NCI-H82 (cell line): ENCODE measurements at regions not wholly inside any gene's neighbourhood (a gene's known extent, or its start where the extent isn't known, plus 50 kb on each side); places are given as distances from the start of the nearest gene placed in this dataset.

Experiments
- DNase-seq: peaks from one replicate; lab custom pipeline; 2025; lab: John Stamatoyannopoulos, UW

GRCh38 chr12:73220951-73221350 is 948.8 kb downstream of the TRHDE start:
- no peak for DNase-seq

DNA sequence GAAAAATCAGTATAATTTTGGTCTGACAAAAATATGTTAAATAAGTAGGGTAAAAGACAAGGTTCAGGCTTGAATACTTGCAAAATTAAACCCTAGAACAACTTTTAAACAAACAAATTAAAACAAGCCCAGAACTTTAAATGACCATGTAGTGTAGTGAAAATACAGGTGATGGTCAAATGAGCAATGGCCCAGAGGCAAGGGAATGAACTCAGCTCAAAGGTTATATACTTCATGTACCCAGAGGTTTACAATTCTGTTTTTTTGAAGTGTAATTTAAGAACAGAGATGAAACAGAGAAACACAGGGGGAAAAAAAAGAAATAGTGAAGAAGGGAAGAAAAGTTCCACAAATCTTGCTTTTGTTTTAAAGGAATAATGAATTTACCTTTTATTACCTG is 949.2 kb downstream of the TRHDE start:
- no peak for DNase-seq

DNA sequence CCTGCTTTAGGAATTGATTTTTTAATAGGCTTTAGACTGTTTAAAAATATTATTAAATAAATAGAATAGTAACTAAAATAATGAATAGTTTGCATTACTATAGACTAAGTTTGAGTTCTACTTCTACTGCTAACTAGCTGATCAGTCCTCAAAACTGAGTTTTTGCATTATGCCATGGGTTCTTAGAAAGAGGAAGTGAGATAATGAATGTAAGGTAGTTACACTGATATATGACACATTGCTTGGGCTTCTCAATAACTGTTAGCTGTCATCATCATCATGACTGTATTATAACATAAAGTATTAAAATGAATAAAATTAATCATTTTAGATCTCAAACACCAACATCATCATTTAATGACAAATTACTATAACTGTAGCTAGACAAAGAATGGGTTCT is 949.7 kb downstream of the TRHDE start:
- DNase-seq: no peak

DNA sequence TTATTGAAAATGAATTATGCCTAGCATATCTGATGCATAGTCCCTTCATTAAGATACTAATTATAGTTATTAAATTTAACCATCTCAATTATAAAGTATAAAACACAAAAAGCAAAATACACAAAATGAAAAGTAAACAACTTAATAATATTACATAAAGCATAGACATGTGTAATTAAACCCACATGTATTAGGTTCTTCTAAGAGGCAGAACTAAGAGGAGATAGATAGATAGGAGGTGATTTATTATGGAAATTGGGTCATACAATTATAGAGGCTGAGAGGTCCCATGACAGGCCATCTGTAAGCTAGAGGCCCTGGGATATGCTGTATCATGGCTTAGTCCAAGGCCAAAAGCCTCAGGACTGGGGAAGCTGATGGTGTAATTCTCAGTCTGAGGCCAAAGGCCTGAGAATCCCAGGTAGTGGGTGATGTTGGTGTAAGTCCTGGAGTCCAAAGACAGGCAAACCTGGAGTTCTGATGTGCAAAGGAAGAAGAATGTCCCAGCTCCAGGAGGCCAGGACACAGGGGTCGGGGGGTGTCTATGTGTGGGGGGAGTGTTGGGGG is 953.3 kb downstream of the TRHDE start:
- DNase-seq: peak; percentile 10

GRCh38 chr12:73225941-73226340 is 953.8 kb downstream of the TRHDE start:
- DNase-seq: no peak

- DNase-seq: no peak
Observed at GRCh38 chr12:73226593-73226992, 954.4 kb downstream of the TRHDE start.

- peak; percentile 75 for DNase-seq
Observed at GRCh38 chr12:73228828-73229227, 956.7 kb downstream of the TRHDE start.

- no peak for DNase-seq
Observed at GRCh38 chr12:73235387-73235786, 963.2 kb downstream of the TRHDE start.

GRCh38 chr12:73240110-73240509 is 967.9 kb downstream of the TRHDE start:
- no peak for DNase-seq

DNA sequence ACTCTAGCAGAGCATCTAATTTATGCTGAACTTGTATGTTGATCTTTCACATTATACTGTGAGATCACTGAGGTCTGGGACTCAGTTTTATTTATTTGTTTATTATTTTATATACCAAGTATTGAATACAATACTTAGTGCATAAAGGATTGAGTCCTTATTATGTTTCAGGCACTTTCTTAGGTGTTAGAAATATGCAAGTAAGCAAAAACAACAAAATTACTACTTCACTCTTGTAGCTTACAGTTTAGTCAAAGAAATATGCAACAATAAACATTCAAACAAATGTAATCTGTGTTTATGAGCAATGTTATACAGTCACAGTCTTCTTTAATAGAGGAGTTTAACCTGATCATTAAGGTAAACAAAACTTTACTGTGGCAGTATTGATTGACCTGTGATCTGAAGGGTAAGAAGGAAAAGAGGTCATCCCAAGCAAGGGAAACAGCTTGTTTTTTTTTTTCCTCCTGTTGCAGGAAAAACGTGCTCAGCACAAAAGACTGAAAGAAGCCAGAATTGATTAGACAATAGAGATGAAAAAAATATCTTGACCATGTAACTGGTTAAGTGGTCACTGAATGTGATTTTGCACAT is 990.7 kb downstream of the TRHDE start:
- no peak for DNase-seq

DNA sequence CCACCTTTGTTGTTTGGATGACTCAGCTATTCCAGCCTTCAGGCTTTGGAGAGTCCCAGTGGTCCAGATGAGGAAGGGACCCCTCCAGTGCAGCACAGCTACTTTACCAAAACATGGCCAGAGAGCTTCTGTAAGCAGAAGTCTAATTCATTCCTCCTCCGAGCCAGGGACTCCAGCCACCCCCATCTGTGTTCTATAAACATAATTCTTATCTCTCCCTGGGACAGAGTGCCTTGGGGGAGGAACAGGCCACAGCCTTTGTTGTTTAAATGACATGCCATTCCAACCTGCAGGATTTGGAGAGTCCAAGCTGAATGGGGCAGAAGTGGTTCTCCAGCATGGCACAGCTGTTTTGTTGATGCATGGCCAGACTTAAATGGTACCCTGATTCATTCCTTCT is 994.0 kb downstream of the TRHDE start:
- DNase-seq: no peak

- no peak for DNase-seq
Observed at GRCh38 chr12:73274976-73275375, 1002.8 kb downstream of the TRHDE start.

DNA sequence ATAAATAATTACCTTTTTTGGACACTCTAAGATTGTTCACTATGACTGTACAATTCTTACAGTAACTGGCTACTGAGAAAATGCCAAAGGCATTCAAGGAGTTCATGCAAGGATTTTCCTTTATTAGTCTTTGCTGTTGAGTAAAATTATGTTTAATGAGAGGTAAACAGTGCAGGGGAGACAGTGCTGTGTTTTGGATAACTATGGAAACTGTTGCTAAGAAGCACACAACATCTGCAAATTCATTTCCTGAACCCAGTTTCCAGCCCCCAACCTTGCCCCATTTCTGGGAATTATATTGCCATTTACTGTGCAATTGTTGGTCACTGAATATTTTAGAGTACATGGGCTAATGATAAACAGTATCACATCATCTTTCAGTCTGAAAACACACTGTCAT is 1005.8 kb downstream of the TRHDE start:
- DNase-seq: no peak

DNA sequence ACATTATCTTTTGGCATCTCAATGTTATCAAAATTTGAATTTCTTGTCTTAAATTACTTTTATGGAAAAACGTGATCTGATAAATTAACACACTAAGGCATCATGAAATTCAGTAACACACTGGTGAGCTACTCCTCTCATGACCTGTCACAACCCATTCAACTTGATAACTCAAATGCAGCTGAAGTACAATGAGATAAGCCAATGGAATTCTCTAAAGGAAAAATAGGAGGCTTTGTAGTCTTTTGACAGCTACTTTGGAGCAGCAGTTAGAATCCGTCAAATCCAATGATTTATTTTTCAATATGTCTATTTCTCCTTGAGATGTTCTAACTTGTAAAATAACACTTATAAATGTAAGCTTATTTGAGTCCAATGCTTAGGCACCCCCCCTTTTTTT is 1029.4 kb downstream of the TRHDE start:
- no peak for DNase-seq

- DNase-seq: no peak
Observed at GRCh38 chr12:73307260-73307659, 1035.1 kb downstream of the TRHDE start.

- peak; percentile 42 for DNase-seq
Observed at GRCh38 chr12:73308079-73308478, 1035.9 kb downstream of the TRHDE start.

- no peak for DNase-seq
Observed at GRCh38 chr12:73308747-73309146, 1036.6 kb downstream of the TRHDE start.

DNA sequence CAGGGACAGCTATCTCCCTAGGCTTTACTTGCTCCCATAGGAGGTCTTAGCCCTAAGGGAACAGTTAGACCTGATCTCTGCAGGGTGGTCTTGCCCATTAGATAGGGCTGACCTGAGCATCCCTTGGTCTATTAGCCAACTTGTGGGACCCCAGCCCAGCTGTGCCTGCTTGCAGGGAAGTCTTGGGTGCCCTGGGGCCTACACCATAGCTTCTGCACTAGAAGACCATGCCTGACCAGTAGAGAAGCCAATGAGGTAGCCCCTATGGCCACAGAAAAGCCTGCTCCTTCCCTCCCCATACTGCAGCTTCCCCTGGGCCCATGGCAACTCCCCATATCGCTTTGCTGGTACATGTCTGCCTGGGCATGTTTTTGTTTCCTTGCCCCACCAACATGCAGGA is 1049.1 kb downstream of the TRHDE start:
- DNase-seq: no peak

DNA sequence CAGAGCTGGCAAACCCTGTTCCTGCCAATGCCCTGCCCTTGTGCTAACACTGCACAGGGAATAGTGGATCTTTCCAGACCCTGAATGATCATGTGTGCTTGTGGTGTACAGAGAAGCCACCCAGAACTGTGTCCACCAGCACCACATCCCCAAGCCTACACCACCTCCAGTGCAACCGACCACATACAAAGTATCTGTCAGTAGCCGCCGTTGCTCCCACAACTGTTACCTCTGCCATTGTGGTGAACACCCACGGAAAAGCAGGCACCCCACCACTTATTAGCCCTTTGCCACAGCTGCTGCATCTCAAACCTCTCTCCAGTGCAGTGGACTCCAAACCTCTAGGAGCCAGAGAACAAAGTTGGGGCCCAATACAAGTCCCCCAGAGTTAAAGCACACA is 1049.6 kb downstream of the TRHDE start:
- no peak for DNase-seq

- DNase-seq: no peak
Observed at GRCh38 chr12:73330584-73331351, 1058.6 kb downstream of the TRHDE start.

- no peak for DNase-seq
Observed at GRCh38 chr12:73341559-73342247, 1069.5 kb downstream of the TRHDE start.

DNA sequence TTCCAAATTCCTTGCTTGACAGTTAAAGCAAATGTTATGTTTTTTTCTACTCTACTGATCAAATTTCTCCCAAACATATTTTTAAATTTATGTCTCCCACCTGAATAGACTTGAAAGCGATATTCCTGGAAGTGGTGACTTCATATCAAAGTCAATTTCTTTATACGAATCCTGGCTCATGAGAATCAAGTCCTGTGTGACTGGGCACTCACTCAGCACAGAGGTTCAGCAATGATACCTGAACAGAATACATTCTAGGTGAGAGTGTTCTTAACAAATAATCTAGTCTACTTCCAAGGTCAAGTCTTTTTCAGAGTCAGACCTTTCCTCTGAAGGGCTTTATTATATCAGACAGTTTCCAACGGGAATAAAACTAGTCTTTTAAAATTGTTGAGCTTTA is 1070.6 kb downstream of the TRHDE start:
- DNase-seq: no peak

DNA sequence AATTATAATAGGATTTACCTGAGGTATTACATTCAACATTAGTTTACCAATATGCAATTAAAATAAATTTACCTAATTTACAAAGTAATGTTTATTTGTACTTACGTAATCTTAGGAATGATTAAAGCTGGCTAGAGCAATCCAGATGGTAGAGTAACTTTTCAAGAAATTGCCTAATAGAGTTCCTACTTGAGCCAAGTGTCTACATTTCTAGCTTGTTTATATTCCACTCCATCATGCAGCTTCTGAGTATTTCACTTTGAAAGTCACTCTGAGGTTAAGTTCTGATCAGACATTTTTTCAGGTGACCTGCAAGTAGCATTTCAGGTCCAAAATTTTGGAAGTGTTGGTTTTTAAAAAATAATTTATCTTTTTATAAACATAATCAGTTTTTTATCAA is 1080.7 kb downstream of the TRHDE start:
- no peak for DNase-seq
